ENCODE measurements at regions not wholly inside any gene's neighbourhood (a gene's known extent, or its start where the extent isn't known, plus 50 kb on each side); places are given as distances from the start of the nearest gene placed in this dataset.

DNA sequence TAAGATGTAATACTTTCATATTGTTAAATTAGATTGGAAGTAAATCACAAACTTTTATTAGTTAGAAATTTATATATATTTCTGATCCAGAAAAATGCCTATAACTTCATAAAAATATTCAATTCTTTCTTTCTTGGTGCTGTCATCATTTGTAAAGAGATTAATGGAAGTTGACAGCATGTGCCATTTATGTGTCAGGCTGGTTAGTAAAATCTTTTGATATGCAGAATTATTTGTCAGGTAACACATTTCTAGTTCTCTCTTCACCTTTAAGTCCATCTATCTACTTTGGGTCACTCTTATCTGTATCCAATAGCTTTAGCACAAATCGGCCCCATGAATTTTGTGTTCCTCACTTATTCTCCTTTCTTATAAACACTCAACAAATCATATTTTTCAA is 102.9 kb downstream of the ISL1 start:
- TF ChIP-seq, protein P1, sequence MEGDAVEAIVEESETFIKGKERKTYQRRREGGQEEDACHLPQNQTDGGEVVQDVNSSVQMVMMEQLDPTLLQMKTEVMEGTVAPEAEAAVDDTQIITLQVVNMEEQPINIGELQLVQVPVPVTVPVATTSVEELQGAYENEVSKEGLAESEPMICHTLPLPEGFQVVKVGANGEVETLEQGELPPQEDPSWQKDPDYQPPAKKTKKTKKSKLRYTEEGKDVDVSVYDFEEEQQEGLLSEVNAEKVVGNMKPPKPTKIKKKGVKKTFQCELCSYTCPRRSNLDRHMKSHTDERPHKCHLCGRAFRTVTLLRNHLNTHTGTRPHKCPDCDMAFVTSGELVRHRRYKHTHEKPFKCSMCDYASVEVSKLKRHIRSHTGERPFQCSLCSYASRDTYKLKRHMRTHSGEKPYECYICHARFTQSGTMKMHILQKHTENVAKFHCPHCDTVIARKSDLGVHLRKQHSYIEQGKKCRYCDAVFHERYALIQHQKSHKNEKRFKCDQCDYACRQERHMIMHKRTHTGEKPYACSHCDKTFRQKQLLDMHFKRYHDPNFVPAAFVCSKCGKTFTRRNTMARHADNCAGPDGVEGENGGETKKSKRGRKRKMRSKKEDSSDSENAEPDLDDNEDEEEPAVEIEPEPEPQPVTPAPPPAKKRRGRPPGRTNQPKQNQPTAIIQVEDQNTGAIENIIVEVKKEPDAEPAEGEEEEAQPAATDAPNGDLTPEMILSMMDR (IDR thresholded peaks at IDR 0.05; ENCODE audit: low read length), result no peak
- TF ChIP-seq EZH2phosphoT487 (IDR thresholded peaks at IDR 0.05; ENCODE audit: low read length), result no peak
